Activated gamma-delta T cell treated with anti-CD3 and anti-CD28 coated beads, Interleukin-2, amount 50 U/mL, for 16 hours (primary cell): ENCODE measurements at regions not wholly inside any gene's neighbourhood (a gene's known extent, or its start where the extent isn't known, plus 50 kb on each side); places are given as distances from the start of the nearest gene placed in this dataset.
"Not testable (repeated sequence)": the region's sequence is repeated elsewhere in the genome, so short reads cannot be mapped to it uniquely, and the experiment has no call there.

ENCODE experiments used
- DNase-seq: peaks from one replicate; pipeline ENCODE4 v3.0.0-alpha.2; 2020; ENCODE audit warnings: low read depth

DNA sequence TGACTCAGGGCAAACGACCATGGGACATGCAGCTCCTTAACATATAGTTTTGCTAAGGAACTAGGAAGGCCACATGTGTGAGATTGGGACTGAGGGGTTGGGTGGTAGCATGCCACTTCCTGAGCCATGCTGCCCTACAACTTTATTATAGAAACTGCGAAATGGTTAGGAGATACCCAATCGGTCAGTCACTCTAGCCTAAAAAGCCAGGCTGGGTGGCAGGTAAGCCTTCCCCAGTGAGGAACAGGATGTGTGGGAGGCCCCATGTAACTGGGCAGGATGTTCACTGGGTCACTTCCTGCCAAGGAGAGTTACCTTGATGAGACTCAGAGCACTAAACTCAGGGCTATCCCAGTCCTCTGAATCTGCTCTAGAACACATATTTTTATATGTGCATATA, 123.5 kb downstream of the MAP3K7 start:
- DNase-seq: no peak

DNA sequence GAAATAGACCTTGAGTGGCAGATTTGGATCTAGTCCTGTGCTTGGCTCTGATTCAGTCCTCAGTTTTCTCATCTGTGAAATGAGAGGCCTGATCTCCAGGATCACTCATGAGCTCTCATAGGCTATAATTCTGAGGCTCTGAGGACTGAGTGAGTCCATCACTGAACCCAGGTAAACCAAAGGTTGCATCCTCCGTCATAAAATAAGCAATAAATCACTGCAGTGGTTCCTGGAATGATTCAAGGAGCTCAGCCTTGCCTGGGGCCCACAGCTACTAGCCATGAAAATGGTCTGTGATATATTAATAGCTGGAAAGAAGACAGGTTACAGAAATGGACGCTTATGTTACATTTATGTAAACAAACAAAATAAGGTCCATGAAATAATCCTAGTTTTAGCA, 124.8 kb downstream of the MAP3K7 start:
- no peak for DNase-seq

GRCh38 chr6:90461383-90461782, 125.5 kb downstream of the MAP3K7 start:
- no peak for DNase-seq

- DNase-seq: no peak
Measured at GRCh38 chr6:90460051-90460450, 126.8 kb downstream of the MAP3K7 start.

- no peak for DNase-seq
Measured at GRCh38 chr6:90459225-90459758, 127.6 kb downstream of the MAP3K7 start.

- peak; percentile 48 for DNase-seq
Measured at GRCh38 chr6:90458353-90459224, 128.3 kb downstream of the MAP3K7 start.

DNA sequence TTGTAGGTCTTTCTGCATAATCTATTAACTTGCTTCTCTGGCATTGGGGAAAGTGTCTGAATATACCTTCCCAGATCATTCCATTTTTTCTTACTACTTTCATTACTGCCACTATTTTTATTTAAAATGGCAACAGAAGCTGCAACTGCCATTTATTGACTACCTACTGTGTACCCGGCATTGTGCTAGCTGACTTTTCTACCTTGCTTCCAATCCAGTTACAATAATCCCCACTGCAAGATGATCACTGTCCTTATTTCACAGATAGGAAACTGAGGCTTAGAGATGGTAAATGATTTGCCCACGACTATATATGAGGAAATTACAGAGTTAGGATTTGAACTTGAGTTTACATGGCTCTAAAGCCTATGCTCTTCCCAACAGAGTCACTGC, 129.0 kb downstream of the MAP3K7 start:
- DNase-seq: no peak

- DNase-seq: not testable (repeated sequence)
Measured at GRCh38 chr6:90456997-90457866, 129.6 kb downstream of the MAP3K7 start.

DNA sequence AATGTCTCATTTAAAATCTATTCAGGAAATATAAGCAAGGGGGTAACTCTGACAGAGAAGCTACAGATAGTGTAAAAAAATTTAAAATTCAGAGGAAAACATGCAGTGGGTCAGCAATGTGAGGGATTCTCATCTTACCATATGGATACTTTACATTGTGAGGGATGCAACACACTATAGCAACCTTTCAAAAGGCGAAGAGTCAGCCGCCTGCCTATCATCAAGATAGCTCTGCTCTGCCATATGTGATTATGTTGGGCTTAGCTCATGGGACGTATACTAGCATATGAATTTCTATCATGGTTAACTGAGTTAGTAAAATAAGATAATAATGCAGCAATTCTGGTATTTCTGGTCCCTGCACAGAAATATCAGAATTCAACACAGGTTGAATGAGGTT, 130.9 kb downstream of the MAP3K7 start:
- DNase-seq: no peak

GRCh38 chr6:90454836-90455427, 131.9 kb downstream of the MAP3K7 start:
- DNase-seq: no peak

DNA sequence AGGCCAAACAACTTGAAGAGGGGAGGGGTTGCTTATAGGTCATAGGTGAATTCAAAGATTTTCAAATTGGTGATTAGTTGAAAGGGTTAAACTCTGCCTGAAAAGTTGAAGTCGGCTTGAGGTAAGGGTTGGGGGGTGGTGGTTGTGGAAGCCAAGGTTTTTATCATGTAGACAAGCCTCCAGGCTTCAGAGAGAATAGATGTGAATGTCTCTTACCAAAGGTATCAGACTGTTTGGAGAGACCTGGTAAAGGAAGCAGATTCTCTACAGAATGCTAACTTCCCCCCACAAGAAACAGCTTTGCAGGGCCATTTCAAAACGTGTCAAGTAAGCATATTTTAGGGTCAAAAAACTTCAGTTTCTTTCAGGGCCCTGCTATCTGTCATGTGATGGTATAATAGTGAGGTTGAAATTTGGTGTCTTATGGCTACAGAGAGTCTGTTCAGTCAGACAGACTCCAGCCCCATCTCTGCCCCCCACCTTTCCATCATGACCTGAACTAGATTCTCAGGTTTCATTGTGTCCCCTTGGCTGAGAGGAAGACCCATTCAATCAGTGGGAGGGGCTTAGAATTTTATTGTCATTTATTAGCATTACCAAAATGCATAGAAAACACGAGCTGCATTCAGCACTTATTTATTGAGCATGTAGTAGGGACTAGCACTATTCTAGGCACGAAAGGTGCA, 136.5 kb downstream of the MAP3K7 start:
- DNase-seq: no peak

DNA sequence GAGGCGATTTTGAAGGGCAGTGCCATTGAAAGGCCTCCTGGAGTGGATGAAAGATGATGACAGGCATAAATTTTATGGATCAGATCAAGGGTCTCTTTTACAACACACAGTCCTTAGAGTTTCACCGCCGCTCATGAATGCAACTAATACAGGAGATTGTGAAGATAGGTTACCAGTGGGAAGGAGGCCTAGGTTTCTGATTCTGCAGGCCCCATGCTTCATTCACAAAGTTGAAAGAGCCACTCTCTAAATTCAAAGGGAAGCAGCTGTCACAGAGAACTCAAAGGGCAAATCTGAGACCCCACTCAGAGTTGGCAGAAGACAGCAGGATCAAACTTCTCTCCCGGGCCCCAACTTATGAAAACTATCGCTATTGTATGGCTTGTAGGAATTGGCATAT, 137.6 kb downstream of the MAP3K7 start:
- DNase-seq: no peak

DNA sequence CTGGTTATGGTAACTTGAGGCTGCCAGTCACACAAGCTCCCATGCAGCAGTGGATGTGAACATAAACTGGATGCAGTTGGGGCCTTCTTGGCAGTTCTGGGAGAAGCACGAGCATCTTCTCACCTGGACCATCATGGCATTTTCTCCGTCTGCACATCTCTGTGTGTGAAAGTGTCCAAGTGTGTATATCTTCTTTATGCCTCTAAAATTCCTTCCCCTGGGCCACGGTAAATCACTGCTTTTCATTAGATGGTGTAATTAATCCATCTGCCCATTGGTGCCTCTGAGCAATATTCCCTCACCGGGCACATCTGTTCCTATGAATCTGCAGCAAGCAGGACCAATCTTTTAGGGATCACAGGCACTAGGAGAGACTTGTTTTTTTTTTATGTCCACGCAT, 138.0 kb downstream of the MAP3K7 start:
- DNase-seq: no peak

DNA sequence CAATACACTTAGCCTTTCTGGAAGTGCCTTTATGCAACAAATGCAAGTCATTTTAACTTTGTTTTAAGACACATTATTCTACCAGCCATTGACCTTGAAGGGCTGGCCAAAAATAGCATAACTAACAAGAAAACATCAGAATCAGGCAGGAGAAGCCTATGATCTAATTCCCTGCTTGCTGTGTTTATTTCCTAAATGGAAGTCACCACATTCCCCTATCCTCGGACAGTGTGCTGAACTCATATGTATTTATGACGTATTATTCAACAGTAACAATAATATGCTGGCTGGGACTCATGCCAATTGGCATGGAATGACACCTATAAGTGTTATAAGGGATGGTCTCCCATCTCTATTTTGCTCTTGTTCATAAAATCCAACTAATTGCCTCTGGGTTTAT, 140.7 kb downstream of the MAP3K7 start:
- no peak for DNase-seq

GRCh38 chr6:90445533-90446108, 141.3 kb downstream of the MAP3K7 start:
- no peak for DNase-seq

DNA sequence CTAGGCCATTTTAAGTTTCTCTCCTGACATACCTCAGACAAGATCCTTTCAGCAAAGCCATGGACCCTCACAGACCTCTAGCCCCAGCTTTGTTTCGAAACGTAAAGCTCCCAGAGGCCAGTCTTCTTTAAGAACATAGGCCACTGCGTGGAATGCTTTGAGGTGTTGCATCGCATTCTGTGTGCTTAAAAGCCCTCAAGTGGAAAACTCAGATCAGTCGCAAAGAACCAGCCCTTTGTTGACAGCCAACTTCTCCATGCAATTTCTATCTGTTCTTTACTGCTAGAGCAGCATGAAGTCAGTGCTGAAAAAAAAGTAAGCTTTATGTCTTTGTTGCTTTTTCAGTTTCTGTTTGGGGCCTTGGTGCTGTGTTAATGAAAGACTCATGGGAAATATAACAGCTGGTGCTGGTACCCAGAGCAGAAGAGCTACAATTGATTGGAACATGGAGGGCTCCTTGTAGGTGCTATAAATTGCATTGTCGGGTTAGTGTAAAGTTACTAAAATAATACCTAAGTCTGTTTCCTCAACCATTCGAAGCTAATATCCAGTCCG, 142.6 kb downstream of the MAP3K7 start:
- no peak for DNase-seq

GRCh38 chr6:90442366-90442765, 144.5 kb downstream of the MAP3K7 start:
- DNase-seq: no peak

DNA sequence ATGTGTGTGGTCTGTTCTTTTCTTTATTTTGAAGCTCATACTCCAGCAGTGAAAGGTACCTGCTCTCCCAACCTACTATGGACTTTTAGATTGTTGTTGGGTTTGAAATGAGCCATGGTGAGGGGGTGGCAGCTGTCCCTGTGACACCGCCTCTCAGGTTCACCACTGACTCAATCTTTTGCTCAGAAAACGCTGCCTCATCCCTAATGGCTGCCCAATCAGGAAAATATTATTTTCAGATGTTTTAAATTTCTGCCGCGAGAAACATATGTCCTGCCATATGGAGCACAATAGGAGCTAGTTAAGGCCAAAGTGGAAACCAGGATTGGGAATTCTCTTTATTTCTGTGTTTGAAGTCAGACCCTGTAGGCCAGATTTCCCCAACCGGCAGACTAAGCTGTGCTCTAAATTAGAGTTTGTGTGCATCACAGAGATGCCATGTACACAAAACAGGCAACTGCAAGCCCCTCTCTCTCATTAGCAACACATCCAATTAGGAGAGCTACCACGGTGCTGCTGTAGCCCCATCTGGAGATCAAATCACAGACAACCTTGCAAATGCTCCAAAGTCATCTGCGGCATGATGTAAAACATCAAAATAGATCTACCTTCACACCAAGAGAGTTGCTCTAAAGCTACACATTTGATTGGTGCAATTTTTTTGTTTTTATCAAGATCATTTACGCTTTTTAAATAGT, 144.1 kb upstream of the BACH2 start:
- DNase-seq: no peak

DNA sequence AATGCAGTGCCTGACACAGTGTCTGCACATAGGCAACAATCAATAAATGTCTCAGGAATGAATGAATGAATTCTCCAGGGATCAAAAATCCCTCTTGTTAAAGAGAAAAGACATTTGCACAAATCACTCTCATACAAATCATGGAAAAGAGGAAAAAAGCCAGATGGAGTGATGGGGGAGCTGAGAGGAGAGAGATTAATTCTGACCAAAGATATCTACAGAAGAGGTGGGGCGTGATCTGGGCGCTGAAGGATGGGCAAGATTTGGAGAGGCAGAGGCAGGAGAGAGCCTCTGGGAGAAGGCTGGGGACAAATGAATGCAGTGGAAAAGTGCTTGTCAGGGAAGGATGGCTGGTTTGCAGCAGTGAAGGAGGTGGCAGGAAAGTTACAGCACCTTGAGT, 142.9 kb upstream of the BACH2 start:
- no peak for DNase-seq

GRCh38 chr6:90436403-90436802, 139.8 kb upstream of the BACH2 start:
- DNase-seq: no peak
